GM10266 (cell line): ENCODE measurements at regions not wholly inside any gene's neighbourhood (a gene's known extent, or its start where the extent isn't known, plus 50 kb on each side); places are given as distances from the start of the nearest gene placed in this dataset.
A peak's percentile ranks its signal among the peaks of the same experiment; 100 is the strongest.

ENCODE experiments used
- DNase-seq: peaks from one replicate; pipeline ENCODE4 v3.0.0; 2012; ENCODE audit errors: extremely low spot score
- CTCF ChIP-seq: IDR thresholded peaks from 2 replicates; pipeline ENCODE4 v1.5.1; 2012; ENCODE audit warnings: mild to moderate bottlenecking, low read depth; ENCODE audit not compliant: control insufficient read depth, insufficient read depth; ENCODE audit errors: missing control alignments

- no peak for TF ChIP-seq CTCF
- no peak for DNase-seq
Observed at GRCh38 chrX:45718676-45719075, 518.0 kb upstream of the DIPK2B start.

- no peak for DNase-seq
- no peak for TF ChIP-seq CTCF
Observed at GRCh38 chrX:45716750-45717149, 516.1 kb upstream of the DIPK2B start.

GRCh38 chrX:45715748-45716147 is 515.1 kb upstream of the DIPK2B start:
- DNase-seq = no peak
- TF ChIP-seq CTCF = no peak

GRCh38 chrX:45714866-45715265 is 514.2 kb upstream of the DIPK2B start:
- no peak for TF ChIP-seq CTCF
- no peak for DNase-seq

GRCh38 chrX:45712067-45712466 is 511.4 kb upstream of the DIPK2B start:
- no peak for DNase-seq
- no peak for TF ChIP-seq CTCF

- no peak for TF ChIP-seq CTCF
- DNase-seq = no peak
Observed at GRCh38 chrX:45711231-45711630, 510.6 kb upstream of the DIPK2B start.

GRCh38 chrX:45710081-45710801 is 509.6 kb upstream of the DIPK2B start:
- DNase-seq = peak; percentile 9
- no peak for TF ChIP-seq CTCF
